Embryonic facial prominence (tissue), 1 donor: ENCODE measurements at regions not wholly inside any gene's neighbourhood (a gene's known extent, or its start where the extent isn't known, plus 50 kb on each side); places are given as distances from the start of the nearest gene placed in this dataset.

Experiments
- DNase-seq: peaks from one replicate; pipeline ENCODE4 v3.0.0-alpha.2; 2016; ENCODE audit errors: extremely low spot score

DNA sequence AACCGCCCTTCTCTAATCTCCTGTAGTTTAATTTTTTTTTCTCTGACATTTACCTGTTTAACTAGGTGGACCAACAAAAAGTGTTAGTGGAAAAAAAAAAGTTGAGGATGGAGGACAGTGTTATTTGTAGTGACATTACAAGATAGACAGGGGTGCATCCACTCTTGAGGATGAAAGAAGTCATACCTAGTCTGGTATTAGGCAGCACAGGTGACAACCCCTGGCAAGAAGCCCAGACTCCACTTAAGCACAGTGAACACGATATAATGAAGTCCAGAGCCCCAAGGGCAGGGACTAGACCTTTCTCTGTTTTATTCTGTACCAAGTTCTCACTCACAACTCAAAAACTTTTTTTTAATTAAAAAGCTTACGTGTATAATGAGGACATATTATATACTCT is 268.4 kb downstream of the GPR37 start:
- DNase-seq: no peak

DNA sequence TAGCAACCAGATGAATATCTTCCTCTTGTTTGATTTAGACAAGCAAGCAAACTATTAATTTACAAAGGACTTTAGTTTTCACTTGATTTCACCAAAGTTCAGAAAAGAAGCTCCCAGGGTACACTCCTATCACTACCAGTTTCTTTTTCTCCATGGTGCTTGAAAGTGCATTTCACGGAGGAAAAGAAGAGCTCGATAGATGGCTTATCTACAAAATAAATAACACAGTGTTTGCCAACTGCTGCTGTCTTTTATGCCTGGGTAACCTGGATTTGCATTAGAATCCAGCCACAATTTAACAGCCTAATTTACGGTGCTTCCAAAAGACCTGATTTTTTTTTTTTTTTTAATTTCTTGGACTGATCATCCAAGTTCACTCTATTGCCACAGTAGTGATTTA is 275.7 kb downstream of the GPR37 start:
- DNase-seq: no peak

- no peak for DNase-seq
Observed at GRCh38 chr7:124489082-124489819, 276.3 kb downstream of the GPR37 start.

DNA sequence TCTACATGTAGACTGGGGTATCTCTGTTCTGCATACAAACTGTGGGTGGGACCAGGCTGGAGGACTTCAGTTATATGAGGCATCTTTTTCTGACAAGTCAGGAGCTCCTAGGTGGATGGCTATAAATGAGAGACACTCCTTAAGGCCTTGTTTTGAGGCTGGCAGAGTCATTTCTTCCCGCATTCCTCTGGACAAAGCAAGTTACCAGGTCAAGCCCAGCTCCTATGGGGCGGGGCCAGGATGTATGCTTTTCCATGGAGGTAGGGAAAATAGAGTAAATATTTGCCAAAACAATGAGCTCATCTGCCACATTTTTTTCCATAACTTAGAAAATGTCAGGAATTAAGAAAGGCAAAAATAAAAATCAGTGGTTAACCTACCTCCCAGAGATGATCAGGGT is 283.4 kb downstream of the GPR37 start:
- DNase-seq: no peak

- no peak for DNase-seq
Observed at GRCh38 chr7:124480821-124481290, 284.7 kb downstream of the GPR37 start.

GRCh38 chr7:124480036-124480820 is 285.4 kb downstream of the GPR37 start:
- no peak for DNase-seq

GRCh38 chr7:124462249-124462648 is 303.3 kb downstream of the GPR37 start:
- no peak for DNase-seq

GRCh38 chr7:124460555-124460954 is 305.0 kb downstream of the GPR37 start:
- no peak for DNase-seq

DNA sequence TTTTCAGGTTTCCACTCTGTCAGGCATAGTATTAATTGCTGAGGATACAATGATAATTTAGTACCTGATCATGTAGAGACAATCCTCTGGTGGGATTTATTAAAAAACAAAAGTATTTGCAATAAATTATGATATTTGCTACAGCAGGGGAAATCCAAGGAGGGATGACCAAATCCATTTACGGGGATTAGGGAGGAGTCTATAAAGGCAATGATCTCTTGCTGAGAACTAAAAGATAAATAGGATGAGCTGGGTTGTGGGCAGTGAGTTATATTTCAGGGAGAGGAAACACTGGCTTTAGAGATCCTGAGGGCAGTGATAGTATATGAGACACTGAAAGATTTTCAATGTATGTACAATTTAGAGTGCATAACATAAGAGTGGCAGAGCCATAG is 305.5 kb downstream of the GPR37 start:
- no peak for DNase-seq

DNA sequence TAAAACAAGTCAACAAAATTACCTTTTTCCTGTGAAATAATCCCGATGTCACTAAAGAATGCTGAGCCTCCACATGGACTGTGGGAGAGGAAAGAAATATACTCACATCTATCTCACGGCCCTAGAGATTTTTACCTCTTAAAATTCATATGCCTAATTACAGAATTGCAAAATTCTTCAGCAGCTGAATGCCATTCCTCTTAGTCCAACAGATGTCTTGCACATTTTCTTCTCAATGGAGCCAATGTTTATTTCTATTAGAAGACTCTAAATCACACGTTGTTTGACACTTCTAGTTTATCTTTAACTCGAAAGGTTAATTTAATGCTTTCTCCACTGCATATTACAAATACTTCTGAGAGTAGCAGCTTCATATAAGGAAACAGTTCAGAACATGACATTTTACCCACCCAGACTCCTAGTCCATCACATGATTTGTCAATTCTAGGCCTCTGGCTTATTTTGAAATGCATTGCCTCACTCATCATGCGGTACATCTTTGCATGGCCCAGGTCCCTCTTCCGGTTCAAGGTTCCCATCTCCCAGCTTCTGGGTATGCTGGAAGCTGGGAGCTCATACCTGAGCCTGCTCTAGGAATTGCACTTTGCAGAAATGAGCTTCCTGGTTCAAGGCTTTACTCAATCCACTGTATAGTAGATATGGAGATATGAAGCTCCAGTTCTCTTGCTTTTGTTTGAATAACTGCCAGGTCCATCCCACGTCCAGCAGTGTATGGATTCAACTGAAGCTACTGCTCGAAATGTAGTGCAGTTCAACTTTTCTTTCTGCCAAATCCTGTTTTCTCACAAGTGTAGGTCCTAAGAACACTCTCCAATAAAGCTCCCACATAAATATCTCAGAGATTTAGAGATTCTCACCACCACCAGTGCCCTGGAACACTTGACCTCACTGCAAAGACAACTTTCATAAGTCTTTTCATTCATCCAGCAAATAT is 306.2 kb downstream of the GPR37 start:
- DNase-seq: no peak

- DNase-seq: no peak
Observed at GRCh38 chr7:124457841-124458240, 307.8 kb downstream of the GPR37 start.

GRCh38 chr7:124456286-124456685 is 309.3 kb downstream of the GPR37 start:
- DNase-seq: no peak

GRCh38 chr7:124452186-124452585 is 313.4 kb downstream of the GPR37 start:
- DNase-seq: no peak

GRCh38 chr7:124449896-124450295 is 315.7 kb downstream of the GPR37 start:
- no peak for DNase-seq

- DNase-seq: no peak
Observed at GRCh38 chr7:124444696-124445480, 320.7 kb downstream of the GPR37 start.

- DNase-seq: no peak
Observed at GRCh38 chr7:124443762-124444161, 321.8 kb downstream of the GPR37 start.

- no peak for DNase-seq
Observed at GRCh38 chr7:124440081-124440480, 325.5 kb downstream of the GPR37 start.

DNA sequence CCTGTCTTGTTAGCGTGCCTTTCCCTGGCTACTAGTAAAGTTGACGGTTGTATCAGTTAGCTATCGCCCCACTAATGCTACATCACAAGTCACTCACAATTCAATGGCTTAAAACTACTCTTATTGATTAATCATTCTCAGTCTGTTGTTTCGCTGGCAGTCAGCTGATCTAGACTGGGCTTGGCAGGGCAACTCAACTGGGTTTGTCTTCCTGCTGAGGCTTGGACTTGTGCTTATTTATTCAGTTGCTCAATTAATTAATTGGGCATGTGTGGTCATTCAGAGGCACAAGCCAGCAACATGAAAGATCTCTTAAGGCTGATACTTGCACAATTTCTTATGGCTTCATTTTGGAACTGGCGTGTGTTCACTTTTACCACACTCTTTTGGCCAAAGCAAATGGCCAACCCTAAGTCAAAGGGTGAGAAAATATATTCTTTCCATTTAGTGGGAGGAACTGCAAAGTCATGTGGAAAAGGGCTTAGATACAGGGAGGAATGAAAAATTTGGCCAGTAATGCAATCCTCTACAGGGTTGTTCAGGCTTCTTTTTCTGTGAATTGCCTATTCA is 333.5 kb downstream of the GPR37 start:
- DNase-seq: no peak

GRCh38 chr7:124429923-124430322 is 335.7 kb downstream of the GPR37 start:
- DNase-seq: no peak

GRCh38 chr7:124428781-124429180 is 336.8 kb downstream of the GPR37 start:
- no peak for DNase-seq

DNA sequence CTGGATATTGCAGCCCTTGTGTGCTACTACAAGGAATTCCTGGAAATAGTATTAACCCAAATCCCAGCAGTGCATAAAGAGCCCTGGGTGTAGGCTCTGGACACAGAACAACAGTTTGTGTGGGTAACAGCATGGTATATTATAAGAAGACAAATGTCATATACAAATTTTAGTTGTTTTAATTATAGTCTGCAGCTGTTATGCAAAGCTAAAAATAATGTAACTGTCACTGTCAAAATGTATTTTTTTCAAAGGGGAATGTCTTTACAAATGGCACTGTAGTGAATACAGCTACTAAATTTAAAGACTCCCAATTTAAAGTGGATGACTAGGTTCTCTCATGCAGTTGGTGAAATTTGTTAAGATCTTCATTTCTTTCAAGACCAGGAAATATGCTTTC is 339.0 kb downstream of the GPR37 start:
- DNase-seq: no peak
